LoVo (cell line): ENCODE measurements at regions not wholly inside any gene's neighbourhood (a gene's known extent, or its start where the extent isn't known, plus 50 kb on each side); places are given as distances from the start of the nearest gene placed in this dataset.

ENCODE experiments used
- DNase-seq: peaks from one replicate; pipeline ENCODE4 v3.0.0-alpha.2; 2016; ENCODE audit warnings: low spot score

DNA sequence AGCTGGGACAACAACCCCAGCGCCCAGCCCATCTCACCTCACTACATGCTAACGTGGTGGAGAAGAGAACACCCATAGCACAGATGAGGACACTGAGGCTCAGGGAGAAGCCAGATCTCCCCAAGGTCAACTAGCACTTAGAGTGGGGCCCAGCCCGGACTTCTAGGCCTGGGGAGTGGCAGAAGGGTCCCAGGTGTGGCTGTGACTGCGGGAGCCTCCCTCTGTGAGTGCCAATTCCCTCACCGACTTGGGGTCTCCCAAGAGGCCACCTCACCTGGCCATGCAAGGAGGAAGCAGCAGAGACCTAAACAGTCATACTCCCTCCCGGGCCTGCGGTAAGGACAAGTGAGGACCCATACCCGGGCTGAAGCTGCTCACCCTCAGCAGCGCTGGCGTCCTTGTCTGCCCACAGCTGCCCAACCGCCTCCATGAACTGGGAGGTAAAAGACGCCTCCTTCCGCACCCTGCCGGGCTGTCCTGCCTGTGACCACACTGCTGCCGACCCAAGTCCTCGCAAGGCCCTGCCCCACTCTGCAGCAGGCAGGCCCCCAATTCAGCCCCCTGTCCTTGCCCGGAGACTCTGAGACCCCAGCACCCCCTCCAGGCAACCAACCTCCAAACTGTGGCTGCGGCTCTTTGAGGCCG is 93.2 kb upstream of the RTL6 start:
- no peak for DNase-seq

DNA sequence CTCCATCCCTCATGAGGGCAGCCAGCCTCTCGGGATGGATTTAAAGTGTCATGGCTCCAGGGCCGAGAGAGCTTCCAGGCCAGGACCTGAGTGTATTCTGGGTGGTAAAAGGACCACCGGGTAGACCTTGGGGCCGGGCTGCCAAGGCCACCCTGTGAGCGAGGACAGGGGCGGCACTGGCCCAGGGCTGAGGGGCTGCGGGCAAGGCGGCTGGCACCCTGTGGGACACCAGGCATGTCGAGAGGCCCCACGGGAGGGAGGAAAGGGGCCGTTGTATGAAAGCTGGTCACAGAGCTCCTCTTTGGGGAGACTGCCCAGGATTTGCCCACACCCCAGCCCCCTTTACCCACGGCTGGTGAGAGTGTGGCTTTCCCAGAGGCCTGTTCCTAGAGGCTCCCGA is 92.3 kb upstream of the RTL6 start:
- DNase-seq = no peak

DNA sequence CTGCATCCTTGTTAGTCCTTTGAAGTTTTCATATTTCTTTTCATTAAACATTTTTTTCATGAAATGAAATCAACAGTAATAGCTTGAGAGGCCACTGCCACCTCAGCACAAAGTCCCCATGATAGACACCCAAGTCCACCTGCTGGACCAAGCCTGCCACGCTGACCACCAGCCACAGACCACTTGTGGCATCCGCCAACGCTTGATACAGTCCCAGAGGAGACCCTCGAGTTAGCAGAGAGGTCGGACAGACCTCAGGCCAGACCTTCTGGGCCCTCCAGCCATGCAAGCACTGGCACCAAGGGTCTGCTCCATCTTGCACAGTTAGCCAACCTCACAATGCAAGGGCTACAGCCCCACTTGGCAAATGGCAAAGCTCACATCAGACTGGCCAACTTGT is 91.8 kb upstream of the RTL6 start:
- DNase-seq = no peak

- no peak for DNase-seq
These were observed 90.3 kb upstream of the RTL6 start for GRCh38 chr22:44588348-44588747.

DNA sequence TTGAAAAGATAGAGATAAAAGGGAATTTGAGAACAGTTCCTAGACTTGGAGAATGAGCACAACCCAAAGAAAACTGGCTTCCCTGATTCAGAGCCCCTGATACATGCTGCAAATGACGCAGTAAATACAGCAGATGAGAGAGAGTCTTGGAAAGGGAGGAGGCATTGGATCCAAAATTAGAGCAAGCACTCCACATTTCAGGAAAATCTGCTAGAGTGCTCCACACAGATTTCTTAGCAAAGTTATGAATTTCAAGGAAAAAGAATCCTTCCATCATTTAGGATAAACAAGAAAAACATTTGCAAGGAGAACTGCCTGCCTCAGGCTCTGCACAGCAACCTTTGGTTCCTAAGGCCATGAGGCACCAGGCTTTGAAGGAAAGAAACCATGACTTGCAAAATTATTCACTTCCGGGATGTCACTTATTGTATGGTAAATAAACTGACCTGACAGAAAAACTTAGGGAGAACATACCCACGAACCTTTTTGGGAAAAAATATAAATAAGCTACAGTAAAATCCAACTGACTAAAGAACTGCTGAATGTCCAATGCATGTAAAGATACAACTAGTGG is 89.8 kb upstream of the RTL6 start:
- no peak for DNase-seq

DNA sequence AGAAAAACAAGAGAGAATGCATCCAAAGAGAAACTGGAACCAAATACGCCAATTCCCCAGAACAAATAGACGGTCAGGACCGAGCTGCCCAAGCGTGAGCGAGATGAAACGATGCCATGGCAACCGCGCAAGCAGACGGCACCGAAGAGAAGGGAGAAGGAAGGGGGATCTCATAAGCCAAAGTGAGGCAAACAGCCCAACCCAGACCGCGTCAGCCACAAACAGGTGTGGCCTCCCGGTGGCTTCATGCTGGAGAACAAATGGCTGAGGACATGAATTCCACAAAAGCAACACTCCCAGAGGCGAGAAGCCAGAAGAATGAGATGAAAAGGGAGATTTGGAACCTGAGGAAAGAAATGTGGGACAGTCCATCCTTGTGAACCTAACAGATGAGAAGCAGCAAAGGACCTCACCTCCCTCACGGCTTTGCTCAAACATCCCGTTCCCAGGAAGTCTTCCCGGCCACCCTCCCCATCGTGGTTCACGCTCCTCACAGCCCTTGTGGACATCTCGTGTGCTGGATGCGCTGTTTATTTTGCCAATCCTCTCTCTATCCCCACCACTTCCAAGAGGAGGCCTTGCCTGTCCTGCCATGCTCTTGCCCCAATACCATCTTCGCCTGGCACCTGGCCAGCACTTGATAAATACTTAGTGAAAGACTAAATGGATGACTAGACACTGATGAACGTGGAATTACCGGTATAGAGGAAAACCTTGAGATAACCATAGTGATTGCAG is 89.1 kb upstream of the RTL6 start:
- no peak for DNase-seq

- DNase-seq = no peak
These were observed 88.4 kb upstream of the RTL6 start for GRCh38 chr22:44586351-44586990.

GRCh38 chr22:44585559-44586350 is 87.7 kb upstream of the RTL6 start:
- DNase-seq = no peak

DNA sequence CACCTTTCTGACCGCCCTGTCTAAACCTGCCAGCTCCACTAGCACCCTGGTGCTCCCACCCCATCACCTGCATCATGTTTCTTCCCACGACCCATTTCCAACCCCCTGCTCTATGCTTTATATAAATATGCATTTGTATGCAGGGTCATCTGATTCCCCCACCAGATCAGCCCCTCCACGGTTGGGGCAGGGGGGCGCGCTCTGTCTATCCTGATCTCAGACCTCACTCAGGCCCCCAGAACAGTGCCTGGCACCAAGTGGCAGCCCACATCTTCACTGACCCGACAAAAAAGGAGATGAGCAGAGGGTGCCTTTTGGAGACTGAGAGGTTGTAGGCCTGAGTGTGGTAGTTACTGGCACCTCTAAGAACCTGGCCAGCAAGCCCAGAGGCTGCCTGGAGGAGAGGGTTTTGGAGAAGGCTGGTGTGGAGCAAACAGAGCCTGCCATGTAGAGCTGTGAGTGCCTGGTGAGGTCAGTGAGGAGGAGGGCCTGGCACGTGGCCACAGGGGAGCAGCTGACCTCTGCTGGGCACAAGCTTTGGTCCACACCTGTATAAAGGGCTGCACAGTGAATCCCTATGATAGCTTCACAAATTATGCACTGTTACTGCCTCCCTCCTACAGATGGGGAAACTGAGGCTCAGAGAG is 86.3 kb upstream of the RTL6 start:
- no peak for DNase-seq

DNA sequence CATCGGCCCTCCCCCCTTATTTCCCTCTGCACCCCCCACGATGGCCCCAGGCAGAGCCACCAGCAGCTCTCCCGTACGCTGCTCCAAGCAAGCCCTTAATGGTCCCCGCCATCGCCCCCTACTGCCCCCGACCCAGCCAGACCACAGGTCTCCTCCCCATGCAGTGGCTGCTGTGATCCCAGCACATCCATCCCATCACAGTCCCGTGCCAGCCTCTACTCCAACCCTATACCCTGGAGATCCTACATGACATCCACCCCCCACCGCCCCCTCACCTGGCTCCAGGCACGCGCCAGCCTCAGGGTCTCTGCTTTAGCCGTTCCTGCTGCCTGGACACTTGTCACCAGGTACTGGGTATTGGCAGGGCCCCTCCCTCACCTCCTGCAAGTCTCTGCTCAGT is 85.8 kb upstream of the RTL6 start:
- no peak for DNase-seq

- DNase-seq = no peak
These were observed 85.2 kb upstream of the RTL6 start for GRCh38 chr22:44583061-44583760.

DNA sequence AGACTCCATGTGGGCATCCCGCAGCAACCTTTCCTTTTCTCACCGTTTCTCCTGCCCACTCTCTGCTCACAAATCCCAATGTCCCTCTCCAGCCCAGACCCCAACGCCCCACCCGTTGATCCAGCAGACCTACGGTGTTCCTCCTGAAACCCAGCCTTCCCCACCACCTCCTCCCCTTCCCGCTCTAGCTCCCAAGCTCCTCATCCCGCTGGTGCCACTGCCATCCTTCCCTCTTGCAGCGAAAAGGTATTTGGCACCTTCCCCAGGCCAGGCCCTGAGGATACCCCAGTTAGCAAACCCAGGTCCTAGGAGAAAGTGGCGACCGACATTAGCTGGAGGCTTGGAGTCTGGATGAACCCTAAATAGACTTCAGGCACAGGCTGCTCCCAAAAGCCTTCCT is 84.0 kb upstream of the RTL6 start:
- DNase-seq = no peak

DNA sequence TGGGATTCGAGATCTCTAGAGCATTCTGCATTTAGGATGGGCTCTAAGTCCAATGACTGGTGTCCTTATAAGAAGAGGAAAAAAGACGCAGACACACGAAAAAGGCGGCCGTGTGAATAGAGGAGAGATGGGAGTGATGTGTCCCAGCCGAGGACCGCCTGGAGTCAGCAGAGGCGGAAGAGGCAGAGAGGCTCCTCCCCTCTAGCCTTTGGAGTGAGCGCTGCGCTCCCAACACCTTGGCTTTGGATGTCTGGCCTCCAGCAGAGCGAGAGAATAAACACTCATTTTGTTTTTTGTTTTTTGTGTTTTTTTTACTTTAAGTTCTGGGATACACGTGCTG is 83.0 kb upstream of the RTL6 start:
- no peak for DNase-seq

DNA sequence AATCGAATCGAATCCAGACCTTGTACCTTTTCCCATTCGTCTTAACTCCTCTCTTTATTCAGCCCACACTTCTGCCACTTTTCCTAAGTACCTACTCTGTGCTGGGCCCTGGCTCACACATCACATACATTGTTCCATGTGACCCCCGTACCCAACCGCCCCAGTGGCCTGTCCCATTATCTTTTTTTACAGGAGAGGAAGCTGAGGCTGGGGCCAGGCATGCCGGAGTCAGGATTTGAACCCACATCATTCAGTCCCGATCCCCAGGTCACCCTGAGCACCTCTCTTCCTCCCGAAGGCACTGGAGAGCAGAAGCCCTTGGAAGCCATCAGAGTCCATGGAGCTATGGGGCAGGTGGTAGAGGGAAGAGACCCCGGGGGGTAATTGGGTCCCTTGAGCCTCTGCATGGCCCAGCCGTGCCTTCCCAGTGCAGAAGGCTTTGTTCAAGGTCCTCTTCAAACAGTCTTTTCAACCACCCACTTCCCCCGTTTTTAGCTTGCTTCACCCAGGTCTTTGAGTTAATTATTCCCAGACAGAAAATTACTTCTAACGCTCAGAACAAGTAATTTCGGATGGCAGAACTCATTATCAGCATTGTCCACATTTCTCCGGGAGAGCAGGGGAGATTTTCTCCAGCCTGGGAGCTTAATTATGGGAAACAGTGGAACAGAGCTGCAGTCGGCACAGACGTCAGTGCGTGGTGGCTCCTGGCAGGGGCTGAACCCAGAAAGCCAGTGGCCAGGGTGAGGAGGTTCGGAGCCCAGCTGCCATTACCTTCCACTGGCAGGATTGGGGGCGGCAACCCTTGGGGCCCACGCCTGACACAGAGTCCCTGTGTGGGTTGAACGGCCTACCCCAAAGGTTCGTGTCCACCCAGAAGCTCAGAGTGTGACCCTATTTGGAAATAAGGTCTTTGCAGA is 82.4 kb upstream of the RTL6 start:
- DNase-seq = no peak

- no peak for DNase-seq
These were observed 80.6 kb upstream of the RTL6 start for GRCh38 chr22:44578516-44579230.

DNA sequence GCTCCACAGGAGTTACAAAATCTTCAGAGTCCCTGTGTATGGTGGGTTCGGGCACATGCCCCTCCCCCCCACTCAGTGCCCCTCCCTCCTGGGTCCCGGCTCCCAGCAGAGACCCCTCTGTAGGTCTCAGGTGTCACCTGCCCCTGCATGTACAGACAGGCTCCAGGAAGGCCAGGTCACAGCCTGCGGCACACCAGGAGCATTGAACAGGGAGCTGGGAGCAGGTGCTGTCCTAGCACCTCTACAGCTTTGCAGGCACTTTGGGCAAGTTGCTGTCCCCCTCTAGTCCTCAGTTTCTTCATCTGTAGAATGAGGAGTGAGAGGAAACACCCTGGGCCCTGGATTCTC is 80.1 kb upstream of the RTL6 start:
- no peak for DNase-seq

GRCh38 chr22:44577391-44578109 is 79.5 kb upstream of the RTL6 start:
- no peak for DNase-seq

DNA sequence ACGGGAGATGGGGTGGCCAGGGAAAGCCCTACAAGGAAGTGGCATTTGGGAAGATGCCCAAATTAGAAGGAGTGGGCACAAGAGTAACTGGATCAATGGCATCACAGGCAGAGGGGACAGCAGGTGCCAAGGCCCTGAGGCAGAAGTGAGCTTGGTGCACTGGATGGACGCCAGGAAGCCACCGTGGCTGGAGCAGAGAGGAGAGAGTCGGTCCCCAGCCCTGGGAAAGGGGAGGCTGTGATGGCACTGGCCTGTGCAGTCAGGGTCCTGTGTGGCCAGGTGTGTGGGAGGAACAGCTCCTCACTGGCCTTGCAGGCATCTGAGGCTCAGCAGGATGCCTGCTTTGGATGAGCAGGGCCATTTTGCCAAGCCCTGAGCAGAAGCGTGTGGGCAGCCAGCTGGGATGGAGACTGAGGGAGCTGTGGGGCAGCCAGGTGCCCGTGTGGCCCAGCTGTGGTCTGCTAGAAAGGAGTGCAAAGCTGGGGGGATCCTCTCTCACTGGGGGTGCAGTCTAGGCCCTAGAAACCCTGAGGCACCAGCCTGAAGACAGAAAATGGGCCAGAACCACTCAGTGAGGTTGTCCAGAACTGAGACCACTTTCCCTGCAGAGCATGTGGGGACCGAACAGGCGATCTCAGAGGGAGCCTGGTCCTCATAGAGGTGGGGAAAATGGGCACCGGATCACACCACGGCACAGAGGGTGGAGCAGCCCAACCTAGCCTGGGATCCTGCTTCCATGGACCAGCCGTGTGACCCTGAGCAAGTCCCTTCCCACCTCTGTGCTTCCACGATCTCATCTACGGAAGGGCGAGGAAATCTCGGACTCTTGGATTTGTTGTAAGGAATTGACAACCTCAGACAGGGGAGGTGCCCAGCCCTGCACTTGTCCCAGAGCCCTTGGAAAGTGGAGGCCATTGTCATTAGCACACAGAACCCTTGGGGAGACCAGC is 78.6 kb upstream of the RTL6 start:
- no peak for DNase-seq
